ENCODE measurements at regions not wholly inside any gene's neighbourhood (a gene's known extent, or its start where the extent isn't known, plus 50 kb on each side); places are given as distances from the start of the nearest gene placed in this dataset.

DNA sequence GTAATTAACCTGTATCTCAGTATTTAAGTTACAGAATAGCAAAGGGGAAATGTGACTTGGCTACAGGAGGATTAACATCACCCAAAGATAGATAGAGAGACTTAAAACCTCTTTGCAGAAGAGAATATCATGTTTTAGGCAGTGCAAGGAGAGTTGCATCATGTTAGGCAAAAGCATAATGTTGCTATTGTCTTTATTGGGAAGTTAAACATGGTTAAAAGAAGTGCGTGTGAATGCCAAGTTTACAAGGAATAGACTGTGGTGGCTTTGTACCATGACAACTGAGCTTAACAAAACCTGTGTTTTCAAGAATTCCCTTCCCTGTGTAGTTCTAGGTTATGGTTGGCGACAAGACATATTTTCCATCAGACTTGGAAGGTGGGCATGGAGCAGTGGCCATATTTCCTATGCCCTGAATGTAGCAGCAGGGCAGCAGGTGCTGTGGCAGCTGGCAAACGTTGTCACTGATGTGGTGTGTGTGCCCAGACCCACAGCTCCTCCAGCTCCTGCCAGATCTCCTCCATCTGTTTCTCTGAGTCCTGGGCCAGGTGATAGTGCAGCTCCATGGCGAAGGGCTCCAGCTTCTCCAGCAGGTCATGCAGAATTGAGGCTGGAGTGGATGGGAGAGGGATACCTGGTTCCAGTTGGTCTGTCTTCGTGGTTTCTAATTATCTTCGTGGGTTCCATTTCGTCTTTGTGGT is 163.3 kb downstream of the QRSL1 start:
- TF ChIP-seq, protein P1, sequence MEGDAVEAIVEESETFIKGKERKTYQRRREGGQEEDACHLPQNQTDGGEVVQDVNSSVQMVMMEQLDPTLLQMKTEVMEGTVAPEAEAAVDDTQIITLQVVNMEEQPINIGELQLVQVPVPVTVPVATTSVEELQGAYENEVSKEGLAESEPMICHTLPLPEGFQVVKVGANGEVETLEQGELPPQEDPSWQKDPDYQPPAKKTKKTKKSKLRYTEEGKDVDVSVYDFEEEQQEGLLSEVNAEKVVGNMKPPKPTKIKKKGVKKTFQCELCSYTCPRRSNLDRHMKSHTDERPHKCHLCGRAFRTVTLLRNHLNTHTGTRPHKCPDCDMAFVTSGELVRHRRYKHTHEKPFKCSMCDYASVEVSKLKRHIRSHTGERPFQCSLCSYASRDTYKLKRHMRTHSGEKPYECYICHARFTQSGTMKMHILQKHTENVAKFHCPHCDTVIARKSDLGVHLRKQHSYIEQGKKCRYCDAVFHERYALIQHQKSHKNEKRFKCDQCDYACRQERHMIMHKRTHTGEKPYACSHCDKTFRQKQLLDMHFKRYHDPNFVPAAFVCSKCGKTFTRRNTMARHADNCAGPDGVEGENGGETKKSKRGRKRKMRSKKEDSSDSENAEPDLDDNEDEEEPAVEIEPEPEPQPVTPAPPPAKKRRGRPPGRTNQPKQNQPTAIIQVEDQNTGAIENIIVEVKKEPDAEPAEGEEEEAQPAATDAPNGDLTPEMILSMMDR (IDR thresholded peaks at IDR 0.05): no peak

DNA sequence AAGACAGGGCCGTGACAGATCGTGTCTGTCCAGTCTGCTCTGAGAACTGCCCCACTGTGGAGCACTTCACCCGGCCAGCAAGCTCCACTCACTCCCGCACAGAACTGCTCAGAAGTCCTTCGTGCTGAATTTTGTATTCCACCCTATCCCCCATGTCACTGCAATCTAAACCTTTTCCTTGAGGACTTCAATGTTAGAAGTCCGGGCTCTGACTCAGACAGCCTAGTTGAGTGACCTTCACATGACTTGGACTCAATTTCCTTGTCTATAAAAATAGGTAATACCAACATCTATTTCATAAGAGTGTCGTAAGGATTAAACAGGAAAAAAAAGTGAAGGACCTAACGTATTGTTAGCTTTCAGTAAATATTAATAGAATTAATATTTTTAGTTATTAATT is 161.6 kb downstream of the QRSL1 start:
- TF ChIP-seq, protein P1 (IDR thresholded peaks at IDR 0.05): no peak

DNA sequence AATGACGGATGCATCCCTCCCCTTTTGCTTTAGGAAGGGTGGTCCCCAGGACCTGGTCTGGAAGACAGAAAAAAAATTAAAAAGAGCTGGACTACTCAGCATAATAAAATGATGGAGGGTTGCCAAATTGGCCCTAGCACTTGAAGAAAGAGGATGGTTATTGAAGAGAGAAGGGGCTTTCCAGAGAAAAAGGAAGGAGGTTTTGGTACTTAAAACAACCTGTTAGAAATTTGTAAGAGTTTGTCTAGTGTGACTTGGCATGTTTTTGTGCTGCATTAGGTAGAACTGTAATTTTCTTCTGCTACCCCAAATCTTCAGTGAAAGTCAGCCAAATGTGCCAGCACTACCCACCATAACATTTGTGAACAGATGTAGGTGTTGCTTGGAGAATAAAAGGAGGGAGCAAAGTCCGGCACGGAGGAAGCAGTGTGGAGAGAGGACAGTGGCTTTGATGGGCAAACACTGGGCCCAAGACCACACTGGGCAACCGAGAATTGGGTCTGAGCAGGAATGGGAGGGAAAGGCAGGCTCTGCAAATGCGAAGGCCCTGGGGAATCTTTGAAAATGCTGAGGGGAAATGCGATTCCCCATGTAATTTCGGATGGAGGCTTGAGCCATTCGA is 160.9 kb downstream of the QRSL1 start:
- TF ChIP-seq, protein P1 (IDR thresholded peaks at IDR 0.05): no peak

DNA sequence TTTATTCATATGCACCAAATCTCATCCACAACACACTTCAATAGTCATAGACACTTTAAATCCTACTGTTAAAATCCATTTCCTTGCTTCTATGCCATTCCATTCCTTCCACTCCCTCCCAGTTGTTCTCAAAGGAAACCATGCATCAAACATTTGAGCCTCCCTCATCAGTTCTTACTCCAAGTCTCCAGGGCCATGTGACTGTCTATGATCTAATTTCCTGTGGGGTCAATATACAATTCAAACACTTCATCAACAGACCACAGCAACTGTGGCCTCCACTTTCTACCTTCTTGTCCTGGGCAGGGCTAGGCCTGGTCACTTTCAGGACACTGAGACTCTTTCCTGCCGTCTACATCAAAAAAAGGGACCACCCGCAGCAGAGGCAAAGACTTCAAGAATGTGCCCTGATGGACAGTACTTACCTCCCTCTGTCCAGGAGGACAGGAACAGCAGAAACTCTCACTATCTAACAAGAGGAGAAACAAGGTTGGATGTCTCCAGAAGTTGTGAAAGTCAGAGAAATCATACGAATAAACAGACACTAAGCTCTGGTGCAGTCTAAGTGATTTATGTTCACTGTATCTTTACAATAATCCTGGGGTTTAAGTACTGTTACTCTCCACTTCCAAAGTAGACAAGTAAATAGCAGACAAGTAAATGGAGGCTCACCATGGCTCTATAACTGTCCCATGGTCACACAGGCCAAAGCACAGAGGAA is 160.2 kb downstream of the QRSL1 start:
- TF ChIP-seq, protein P1 (IDR thresholded peaks at IDR 0.05): no peak

DNA sequence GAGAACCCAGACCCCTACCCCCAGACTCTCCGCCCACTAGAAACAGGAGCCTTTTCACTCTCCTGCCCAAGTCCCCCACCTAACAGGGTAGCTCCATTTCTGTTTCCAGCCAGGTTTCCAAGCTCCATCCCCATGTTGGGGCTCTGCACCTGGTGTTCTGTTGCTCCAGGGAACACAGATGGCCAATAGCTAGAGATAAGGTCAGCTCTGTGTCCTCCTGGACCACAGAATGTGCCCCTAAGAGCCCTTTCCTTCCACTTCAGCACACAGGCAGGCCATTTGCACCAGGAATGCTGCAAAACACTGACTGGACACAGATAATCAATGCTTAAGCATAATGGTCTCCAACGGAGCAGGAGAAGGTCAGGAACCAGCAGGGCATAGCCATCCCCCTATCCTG is 159.4 kb downstream of the QRSL1 start:
- TF ChIP-seq, protein P1 (IDR thresholded peaks at IDR 0.05): no peak

DNA sequence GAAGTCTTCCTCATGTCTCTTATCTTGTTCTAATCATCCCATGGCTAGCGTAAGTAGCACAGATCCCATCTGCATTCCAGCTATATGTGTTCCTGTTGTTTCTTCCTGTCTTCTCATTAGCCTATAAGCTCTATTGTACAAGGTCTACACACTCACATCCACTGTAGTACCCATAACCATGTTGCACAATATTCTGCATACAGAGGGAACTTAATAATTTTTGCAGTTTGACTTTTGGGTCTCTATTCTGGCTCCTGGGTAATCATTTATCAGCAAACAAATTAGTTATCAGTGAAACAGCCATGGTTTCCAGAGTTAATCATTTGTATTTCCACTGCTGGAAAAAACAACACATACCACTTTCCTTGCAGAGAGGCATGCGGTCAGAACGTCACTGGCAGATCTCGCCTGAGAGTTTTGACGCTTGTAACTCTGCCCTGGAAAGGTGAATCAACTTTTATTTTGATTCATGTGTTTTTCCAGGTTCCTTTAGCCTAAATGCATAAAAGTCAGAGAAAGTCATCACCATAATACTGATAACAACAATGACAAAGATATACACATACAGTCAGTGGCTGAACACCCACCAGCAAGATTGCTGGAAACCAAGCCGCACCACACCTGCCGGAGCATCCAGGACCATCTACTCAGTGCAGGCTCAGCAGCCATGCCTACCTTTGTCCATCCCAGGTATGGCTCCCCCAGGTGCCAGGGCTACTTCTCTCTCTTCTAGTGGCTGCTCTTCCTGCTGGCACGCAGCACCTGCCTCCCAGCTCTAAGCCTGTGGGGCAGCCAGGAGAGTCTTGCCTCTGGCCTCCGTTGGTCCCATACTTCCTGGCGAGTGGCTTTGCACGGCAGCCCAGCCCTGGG is 158.2 kb downstream of the QRSL1 start:
- TF ChIP-seq, protein P1 (IDR thresholded peaks at IDR 0.05): no peak

DNA sequence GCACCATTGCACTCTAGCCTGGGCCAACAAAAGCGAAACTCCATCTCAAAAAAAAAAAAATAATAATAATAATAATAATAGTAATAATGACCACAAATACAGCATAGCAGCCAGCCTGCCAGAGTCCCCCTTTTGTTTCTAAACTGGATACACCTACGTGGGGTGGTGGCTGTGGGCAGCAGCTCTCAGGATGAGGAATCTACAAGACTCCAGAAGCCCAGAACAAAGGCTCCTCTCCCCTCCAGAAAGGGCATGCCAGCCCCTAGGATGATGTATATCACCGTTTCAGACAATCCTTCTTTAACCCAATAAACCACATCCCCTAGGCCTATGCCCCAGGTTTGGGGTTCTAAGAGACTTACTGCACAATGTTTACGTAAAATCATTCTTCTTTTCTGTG is 155.9 kb downstream of the QRSL1 start:
- TF ChIP-seq, protein P1 (IDR thresholded peaks at IDR 0.05): no peak

Data from LNCAP (cell line).